Central memory CD8-positive, alpha-beta T cell (primary cell): ENCODE measurements at regions not wholly inside any gene's neighbourhood (a gene's known extent, or its start where the extent isn't known, plus 50 kb on each side); places are given as distances from the start of the nearest gene placed in this dataset.
"Not testable (repeated sequence)": the region's sequence is repeated elsewhere in the genome, so short reads cannot be mapped to it uniquely, and the experiment has no call there.

Source experiments
- ATAC-seq: fragments of 150-1000 bp; cut with Tn5 transposase; replicated peaks from 2 replicates; pipeline ENCODE4 v1.10.0; 2022; ENCODE audit warnings: mild to moderate bottlenecking, moderate FRiP score, moderate number of reproducible peaks; ENCODE audit not compliant: poor library complexity, severe bottlenecking; ENCODE audit errors: extremely low read depth
- DNase-seq, 2 donors: peaks; one replicate each; pipeline ENCODE4 v3.0.0; 2021; ENCODE audit warnings: low spot score in 2 of 2
- H3K27ac Mint-ChIP-seq: one replicate; pipeline ENCODE4 v1.8.0; 2022; ENCODE audit warnings: low read depth, mild to moderate bottlenecking, moderate library complexity, mixed read lengths
- H3K27me3 Mint-ChIP-seq: one replicate; pipeline ENCODE4 v1.8.0; 2022; ENCODE audit warnings: mixed read lengths
- H3K36me3 Mint-ChIP-seq: one replicate; pipeline ENCODE4 v1.8.0; 2022; ENCODE audit warnings: mild to moderate bottlenecking, moderate library complexity, mixed read lengths; ENCODE audit not compliant: insufficient read depth
- H3K4me1 Mint-ChIP-seq: one replicate; pipeline ENCODE4 v1.8.0; 2022; ENCODE audit warnings: mixed read lengths
- H3K4me3 Mint-ChIP-seq: one replicate; pipeline ENCODE4 v1.8.0; 2022; ENCODE audit warnings: mild to moderate bottlenecking, moderate library complexity, mixed read lengths
- H3K9me3 Mint-ChIP-seq: one replicate; pipeline ENCODE4 v1.8.0; 2022; ENCODE audit warnings: mixed read lengths

- Mint-ChIP-seq H3K27me3 (no peaks in the 10 kb centered on the region), H3K4me3 (no peak overlapping the region), H3K36me3 (no peaks in the 10 kb centered on the region), H3K27ac (no peak overlapping the region), H3K4me1 (no peaks in the 10 kb centered on the region), H3K9me3 (peaks cover 24% of the 10 kb centered on the region)
- DNase-seq, result no peak
- no peak for ATAC-seq
These were observed 927.1 kb downstream of the NR2F1-AS1 start for GRCh38 chr5:92653730-92654461.

DNA sequence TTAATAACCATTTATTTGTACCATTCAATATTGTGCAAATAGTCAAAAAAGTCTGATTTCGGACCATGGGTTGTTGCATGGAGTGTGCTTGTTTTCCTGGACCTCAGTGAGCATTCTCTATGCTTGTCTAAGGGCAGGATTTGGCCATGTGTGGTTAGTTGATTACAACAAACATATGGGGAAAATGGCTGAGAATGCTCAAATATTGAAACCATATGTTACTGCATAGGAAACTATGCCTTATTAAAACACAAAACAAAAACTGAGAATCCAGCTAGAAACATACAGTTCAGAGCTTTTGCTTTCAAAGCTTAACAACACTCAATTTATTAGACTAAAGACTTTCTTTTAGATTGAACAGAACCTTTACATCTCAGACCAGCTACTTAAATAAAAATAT lies 928.3 kb downstream of the NR2F1-AS1 start:
- peaks cover 13% of the 10 kb centered on the region for H3K9me3 Mint-ChIP-seq
- no peaks in the 10 kb centered on the region for H3K27me3 Mint-ChIP-seq
- no peaks in the 10 kb centered on the region for H3K4me1 Mint-ChIP-seq
- ATAC-seq, result no peak
- no peak overlapping the region for H3K4me3 Mint-ChIP-seq
- H3K36me3 Mint-ChIP-seq, result no peaks in the 10 kb centered on the region
- no peak for DNase-seq
- H3K27ac Mint-ChIP-seq, result no peak overlapping the region

- no peaks in the 10 kb centered on the region for H3K4me1 Mint-ChIP-seq
- DNase-seq (no peak), ATAC-seq (no peak)
- no peak overlapping the region for H3K4me3 Mint-ChIP-seq
- no peaks in the 10 kb centered on the region for H3K36me3 Mint-ChIP-seq
- H3K27me3 Mint-ChIP-seq, result no peaks in the 10 kb centered on the region
- no peaks in the 10 kb centered on the region for H3K9me3 Mint-ChIP-seq
- H3K27ac Mint-ChIP-seq, result no peak overlapping the region
These were observed 936.6 kb downstream of the NR2F1-AS1 start for GRCh38 chr5:92644266-92644886.

GRCh38 chr5:92641031-92641962 lies 939.7 kb downstream of the NR2F1-AS1 start:
- Mint-ChIP-seq H3K36me3 (no peaks in the 10 kb centered on the region), H3K4me3 (no peak overlapping the region), H3K27me3 (no peaks in the 10 kb centered on the region), H3K4me1 (no peaks in the 10 kb centered on the region), H3K9me3 (no peaks in the 10 kb centered on the region), H3K27ac (no peak overlapping the region)
- no peak for ATAC-seq
- no peak for DNase-seq

- no peak overlapping the region for H3K27ac Mint-ChIP-seq
- no peak for ATAC-seq
- H3K4me3 Mint-ChIP-seq, result no peak overlapping the region
- no peaks in the 10 kb centered on the region for H3K4me1 Mint-ChIP-seq
- DNase-seq, result no peak
- no peaks in the 10 kb centered on the region for H3K36me3 Mint-ChIP-seq
- H3K9me3 Mint-ChIP-seq, result no peaks in the 10 kb centered on the region
- no peaks in the 10 kb centered on the region for H3K27me3 Mint-ChIP-seq
These were observed 940.7 kb downstream of the NR2F1-AS1 start for GRCh38 chr5:92640340-92640739.

DNA sequence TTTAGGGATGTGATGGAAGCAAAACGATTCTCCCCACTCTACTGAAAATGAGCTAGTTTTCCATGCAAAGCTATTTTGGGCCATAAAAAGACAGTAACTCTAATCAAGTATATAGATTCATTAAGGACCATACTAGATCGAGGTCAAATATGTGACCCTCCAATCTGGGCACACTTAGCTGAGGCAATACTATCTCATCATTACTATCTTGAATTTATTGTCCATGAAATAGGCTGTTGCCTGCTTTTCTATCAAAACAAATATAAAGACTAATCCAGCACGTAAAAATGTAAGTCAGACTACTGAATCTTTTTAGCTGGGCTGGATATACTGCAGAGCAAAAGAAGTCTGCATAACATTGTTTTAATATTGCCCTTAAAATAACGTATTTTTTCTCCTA lies 943.1 kb downstream of the NR2F1-AS1 start:
- H3K4me3 Mint-ChIP-seq, result no peak overlapping the region
- no peaks in the 10 kb centered on the region for H3K4me1 Mint-ChIP-seq
- ATAC-seq (no peak), DNase-seq (no peak)
- H3K27ac Mint-ChIP-seq, result no peak overlapping the region
- H3K36me3 Mint-ChIP-seq, result no peaks in the 10 kb centered on the region
- H3K9me3 Mint-ChIP-seq, result peaks cover 6% of the 10 kb centered on the region
- H3K27me3 Mint-ChIP-seq, result no peaks in the 10 kb centered on the region

DNA sequence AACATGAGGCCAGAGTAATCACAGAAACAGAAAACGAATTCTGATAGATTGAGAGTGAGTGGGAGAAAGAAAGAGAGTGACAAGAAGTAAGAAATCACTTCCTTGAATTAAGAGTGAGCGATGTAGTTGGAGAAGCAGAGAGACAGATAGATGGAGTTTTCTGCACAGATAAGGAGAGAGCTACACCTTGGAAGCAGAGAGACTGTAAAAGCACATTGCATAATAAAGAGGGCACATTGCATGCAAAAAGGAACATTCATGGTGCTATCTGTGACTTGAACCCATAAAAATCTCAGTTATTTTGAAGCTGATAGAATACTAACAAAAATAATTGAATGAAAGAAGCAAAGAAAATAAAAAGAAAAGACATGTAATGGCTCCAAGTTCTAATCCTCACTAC lies 943.8 kb downstream of the NR2F1-AS1 start:
- H3K4me1 Mint-ChIP-seq, result no peaks in the 10 kb centered on the region
- no peak overlapping the region for H3K4me3 Mint-ChIP-seq
- peaks cover 11% of the 10 kb centered on the region for H3K9me3 Mint-ChIP-seq
- H3K27ac Mint-ChIP-seq, result no peak overlapping the region
- ATAC-seq (no peak), DNase-seq (no peak)
- no peaks in the 10 kb centered on the region for H3K36me3 Mint-ChIP-seq
- no peaks in the 10 kb centered on the region for H3K27me3 Mint-ChIP-seq

GRCh38 chr5:92635001-92635461 lies 946.0 kb downstream of the NR2F1-AS1 start:
- DNase-seq (no peak), ATAC-seq (no peak)
- Mint-ChIP-seq H3K36me3 (no peaks in the 10 kb centered on the region), H3K9me3 (peaks cover 14% of the 10 kb centered on the region), H3K27me3 (no peaks in the 10 kb centered on the region), H3K27ac (no peak overlapping the region), H3K4me3 (no peak overlapping the region), H3K4me1 (no peaks in the 10 kb centered on the region)

DNA sequence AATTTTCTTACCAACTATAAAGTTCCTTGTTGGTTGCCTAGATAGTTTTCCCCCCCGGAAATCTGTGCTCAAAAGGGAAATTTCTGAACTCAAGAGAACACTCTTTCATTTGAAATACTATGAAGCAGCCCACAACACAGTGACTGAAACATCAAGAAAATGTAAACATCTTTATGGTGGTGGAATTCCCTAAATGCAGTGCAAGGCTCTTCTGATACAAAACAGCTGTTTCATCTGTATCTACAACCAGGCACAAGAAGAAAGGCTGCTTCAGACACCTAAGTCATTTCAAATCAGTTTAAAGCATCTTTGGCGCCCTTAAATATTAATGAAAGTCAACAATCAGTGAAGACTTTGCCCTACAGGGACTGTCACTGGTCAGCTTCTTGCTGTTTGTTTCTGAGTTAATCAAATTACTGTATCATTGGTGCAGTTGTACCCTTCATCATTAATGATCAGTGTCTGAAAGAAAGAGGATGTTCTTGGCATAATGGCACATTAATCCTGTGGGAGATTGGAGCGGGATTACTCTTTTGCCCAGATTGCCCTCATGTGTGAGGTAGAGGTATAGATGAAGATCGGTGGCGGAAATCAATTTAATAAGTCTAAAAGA lies 947.0 kb downstream of the NR2F1-AS1 start:
- DNase-seq (no peak), ATAC-seq (no peak)
- Mint-ChIP-seq H3K4me1 (no peaks in the 10 kb centered on the region), H3K4me3 (no peak overlapping the region), H3K36me3 (no peaks in the 10 kb centered on the region), H3K27me3 (no peaks in the 10 kb centered on the region), H3K27ac (no peak overlapping the region), H3K9me3 (peaks cover 22% of the 10 kb centered on the region)

DNA sequence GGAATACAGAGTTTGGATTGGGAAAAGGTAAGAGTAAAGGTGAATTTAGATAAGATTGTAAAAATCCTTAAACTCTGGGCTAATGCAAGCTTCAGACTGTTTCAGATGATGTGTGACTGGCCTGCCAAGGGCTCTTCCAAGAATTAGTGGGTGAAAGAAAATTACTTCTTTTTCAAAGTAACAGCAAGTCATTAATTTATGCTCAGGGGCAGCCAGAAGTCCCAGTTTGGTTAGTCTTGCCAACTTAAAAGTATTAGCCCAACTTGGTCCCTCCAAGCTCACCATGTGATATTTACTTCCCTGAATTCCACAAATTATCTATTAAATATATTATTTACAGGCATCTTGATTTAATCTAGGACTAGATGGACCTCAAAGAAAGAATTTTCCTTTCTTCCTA lies 947.8 kb downstream of the NR2F1-AS1 start:
- H3K4me1 Mint-ChIP-seq, result no peaks in the 10 kb centered on the region
- H3K27me3 Mint-ChIP-seq, result no peaks in the 10 kb centered on the region
- ATAC-seq (no peak), DNase-seq (no peak)
- peaks cover 22% of the 10 kb centered on the region for H3K9me3 Mint-ChIP-seq
- no peak overlapping the region for H3K4me3 Mint-ChIP-seq
- H3K36me3 Mint-ChIP-seq, result no peaks in the 10 kb centered on the region
- H3K27ac Mint-ChIP-seq, result no peak overlapping the region

GRCh38 chr5:92631237-92631701 lies 949.8 kb downstream of the NR2F1-AS1 start:
- DNase-seq, H3K27ac Mint-ChIP-seq, H3K36me3 Mint-ChIP-seq, H3K4me3 Mint-ChIP-seq, H3K4me1 Mint-ChIP-seq, ATAC-seq, H3K27me3 Mint-ChIP-seq: not testable (repeated sequence)
- H3K9me3 Mint-ChIP-seq, result peaks cover 22% of the 10 kb centered on the region

DNA sequence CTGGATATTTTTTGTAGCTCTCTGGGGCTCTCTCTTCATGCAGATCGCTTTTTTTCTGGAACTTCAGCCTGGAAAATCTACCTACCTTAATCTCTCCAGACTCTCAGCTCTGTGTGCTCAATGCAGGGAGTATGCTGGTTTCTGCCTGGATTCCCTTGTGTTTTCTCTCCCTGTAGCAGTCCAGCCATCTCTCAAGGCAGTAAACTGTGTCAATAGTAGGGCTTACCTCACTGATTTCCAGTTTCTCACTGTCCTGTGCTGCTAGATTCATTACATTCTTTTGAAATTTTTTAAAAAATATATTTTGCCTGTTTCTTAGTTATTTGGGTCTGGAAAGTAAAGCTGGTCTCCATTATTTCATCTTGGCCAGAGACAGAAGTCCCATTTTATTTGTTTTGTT lies 951.4 kb downstream of the NR2F1-AS1 start:
- no peak for ATAC-seq
- H3K36me3 Mint-ChIP-seq, result no peaks in the 10 kb centered on the region
- H3K4me1 Mint-ChIP-seq, result no peaks in the 10 kb centered on the region
- no peaks in the 10 kb centered on the region for H3K27me3 Mint-ChIP-seq
- H3K9me3 Mint-ChIP-seq, result peaks cover 22% of the 10 kb centered on the region
- H3K27ac Mint-ChIP-seq, result no peak overlapping the region
- no peak overlapping the region for H3K4me3 Mint-ChIP-seq
- no peak for DNase-seq
